ENCODE measurements at regions not wholly inside any gene's neighbourhood (a gene's known extent, or its start where the extent isn't known, plus 50 kb on each side); places are given as distances from the start of the nearest gene placed in this dataset.

DNA sequence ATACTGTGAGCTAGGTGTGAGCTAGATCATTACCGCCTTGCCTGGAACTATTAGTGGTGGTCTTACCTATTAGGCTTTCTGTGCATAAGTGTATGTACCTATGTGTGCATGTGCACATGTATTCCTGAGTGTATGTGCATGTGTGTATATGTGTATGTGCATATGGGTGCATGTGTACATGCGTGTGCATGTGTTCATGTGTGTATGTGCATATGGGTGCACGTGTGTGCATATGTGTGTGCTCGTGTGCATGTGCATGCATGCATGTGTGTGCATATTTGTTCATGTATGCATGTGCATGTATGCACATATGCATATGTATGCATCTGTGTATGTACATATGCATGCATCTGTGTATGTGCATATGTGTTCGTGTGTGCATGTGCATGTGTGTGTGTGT lies 508.3 kb upstream of the ADARB2 start:
- TF ChIP-seq SUZ12 (IDR thresholded peaks at IDR 0.05; ENCODE audit: extremely low read depth, insufficient read depth, insufficient read length) = no peak
- TF ChIP-seq ZNF274 (IDR thresholded peaks at IDR 0.05; ENCODE audit: low read depth, low read length) = no peak
- no peak for TF ChIP-seq YY1 (IDR thresholded peaks at IDR 0.05; ENCODE audit: insufficient read depth, insufficient read length)

All from NT2/D1 (cell line).